ENCODE measurements at regions not wholly inside any gene's neighbourhood (a gene's known extent, or its start where the extent isn't known, plus 50 kb on each side); places are given as distances from the start of the nearest gene placed in this dataset.
"Not testable (repeated sequence)": the region's sequence is repeated elsewhere in the genome, so short reads cannot be mapped to it uniquely, and the experiment has no call there.

DNA sequence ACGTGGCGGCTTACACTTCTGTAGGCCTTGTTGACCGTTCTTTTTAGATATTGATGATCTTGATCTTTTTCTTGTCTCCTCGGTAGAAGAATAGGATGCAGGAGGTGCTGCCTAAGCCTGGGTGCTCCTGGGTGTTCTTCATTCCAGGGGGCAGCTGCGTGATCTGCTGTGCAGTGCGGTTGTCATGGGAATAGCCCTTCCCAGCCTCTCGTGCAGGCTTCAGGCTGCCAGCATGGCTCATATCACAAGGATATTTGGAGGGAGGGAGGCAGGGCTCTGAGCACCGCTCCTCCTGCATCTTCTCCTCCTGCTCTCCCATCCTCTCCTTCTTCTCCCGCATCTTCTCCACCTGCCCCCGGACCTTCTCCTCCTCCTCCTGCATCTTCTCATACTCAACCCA, 96.2 kb upstream of the ADCY2 start:
- not testable (repeated sequence) for TF ChIP-seq CTCF (IDR thresholded peaks at IDR 0.05; ENCODE audit: poor library complexity); EZH2 (IDR thresholded peaks at IDR 0.05; ENCODE audit: borderline replicate concordance); EZH2phosphoT487 (IDR thresholded peaks at IDR 0.05; ENCODE audit: low read depth, severe bottlenecking, unreplicated experiment)
